T-cell (primary cell): ENCODE measurements at regions not wholly inside any gene's neighbourhood (a gene's known extent, or its start where the extent isn't known, plus 50 kb on each side); places are given as distances from the start of the nearest gene placed in this dataset.

Experiments
- ATAC-seq, 4 experiments: fragments of 200-7000 bp in 3 of 4; fragments of 150-1000 bp in 1 of 4; cut with Tn5 transposase; replicated peaks in 1 of 4; 1 replicate in 3 of 4; 2 replicates in 1 of 4; pipeline ENCODE4 v1.10.0; 2021; ENCODE audit warnings: moderate library complexity in 3 of 4, mild to moderate bottlenecking in 2 of 4, moderate number of reproducible peaks in 1 of 4
- CTCF ChIA-PET, 2 donors: fragments of 300-600 bp; sonication (Branson Sonifier 250); formaldehyde crosslinking; loops; one replicate each; lab custom pipeline; 2022; ENCODE audit warnings: antibody characterized with exemption in 2 of 2; lab: Charles Lee
- POLR2A ChIA-PET, 2 donors: fragments of 300-600 bp; sonication (Branson Sonifier 250); formaldehyde crosslinking; loops; one replicate each; lab custom pipeline; 2022; ENCODE audit warnings: antibody characterized with exemption in 2 of 2; lab: Charles Lee
- DNase-seq, 35 experiments: peaks; one replicate each; pipeline versions ENCODE4 v3.0.0 to v3.0.0-alpha.2; 2013 to 2023
- H3K27ac ChIP-seq: one replicate; pipeline ENCODE4 v1.5.1; 2013; ENCODE audit warnings: low read length
- H3K27me3 ChIP-seq, 2 experiments: replicated peaks in 1 of 2; 1 replicate in 1 of 2; 2 replicates in 1 of 2; pipeline versions ENCODE4 v1.6.1 to v1.7.0; 2013; ENCODE audit warnings: low read length in 1 of 2, mixed read lengths in 1 of 2; ENCODE audit not compliant: control insufficient read depth in 2 of 2, insufficient read depth in 2 of 2; ENCODE audit errors: extremely low read depth in 1 of 2
- H3K36me3 ChIP-seq, 2 donors: 1 replicate in 1 of 2; 2 replicates in 1 of 2; pipeline versions ENCODE4 v1.6.1 to v1.7.0; 2013; ENCODE audit warnings: low read length in 1 of 2; ENCODE audit not compliant: control insufficient read depth in 2 of 2, insufficient read depth in 1 of 2; ENCODE audit errors: extremely low read depth in 1 of 2
- H3K4me1 ChIP-seq, 2 experiments: 1 replicate in 1 of 2; 2 replicates in 1 of 2; pipeline versions ENCODE4 v1.6.1 to v1.7.0; 2013; ENCODE audit warnings: low read length in 2 of 2, mixed read lengths in 1 of 2; ENCODE audit not compliant: insufficient read depth in 2 of 2, control insufficient read depth in 1 of 2; ENCODE audit errors: extremely low read depth in 1 of 2
- H3K4me3 ChIP-seq, 2 donors: 1 replicate in 1 of 2; 2 replicates in 1 of 2; pipeline versions ENCODE4 v1.5.1 to v1.7.0; 2013; ENCODE audit warnings: mild to moderate bottlenecking in 2 of 2, low read length in 1 of 2, moderate library complexity in 1 of 2; ENCODE audit not compliant: control insufficient read depth in 1 of 2; ENCODE audit errors: extremely low read depth in 1 of 2
- H3K9me3 ChIP-seq: 2 replicates; pipeline ENCODE4 v1.7.0; 2013
- H3K27ac Mint-ChIP-seq, 2 donors: one replicate each; pipeline ENCODE4 v1.8.0; 2020 to 2021; ENCODE audit warnings: mild to moderate bottlenecking in 2 of 2, mixed read lengths in 2 of 2
- H3K27me3 Mint-ChIP-seq, 2 donors: one replicate each; pipeline ENCODE4 v1.8.0; 2021 to 2022; ENCODE audit warnings: mixed read lengths in 2 of 2
- H3K36me3 Mint-ChIP-seq: one replicate; pipeline ENCODE4 v1.8.0; 2021; ENCODE audit warnings: mixed read lengths
- H3K4me1 Mint-ChIP-seq, 3 donors: one replicate each; pipeline ENCODE4 v1.8.0; 2020 to 2022; ENCODE audit warnings: mixed read lengths in 3 of 3, mild to moderate bottlenecking in 1 of 3
- H3K4me3 Mint-ChIP-seq, 3 donors: one replicate each; pipeline ENCODE4 v1.8.0; 2020 to 2022; ENCODE audit warnings: mild to moderate bottlenecking in 3 of 3, mixed read lengths in 3 of 3, moderate library complexity in 3 of 3
- H3K9me3 Mint-ChIP-seq, 3 donors: one replicate each; pipeline ENCODE4 v1.8.0; 2020 to 2022; ENCODE audit warnings: mixed read lengths in 3 of 3
- WGBS: methylation state at CpG from one replicate; pipeline ENCODE4 v1.1.5; 2013; ENCODE audit warnings: missing lambda C conversion rate; ENCODE audit not compliant: insufficient coverage; 5-methylcytosine and 5-hydroxymethylcytosine counted together

DNA sequence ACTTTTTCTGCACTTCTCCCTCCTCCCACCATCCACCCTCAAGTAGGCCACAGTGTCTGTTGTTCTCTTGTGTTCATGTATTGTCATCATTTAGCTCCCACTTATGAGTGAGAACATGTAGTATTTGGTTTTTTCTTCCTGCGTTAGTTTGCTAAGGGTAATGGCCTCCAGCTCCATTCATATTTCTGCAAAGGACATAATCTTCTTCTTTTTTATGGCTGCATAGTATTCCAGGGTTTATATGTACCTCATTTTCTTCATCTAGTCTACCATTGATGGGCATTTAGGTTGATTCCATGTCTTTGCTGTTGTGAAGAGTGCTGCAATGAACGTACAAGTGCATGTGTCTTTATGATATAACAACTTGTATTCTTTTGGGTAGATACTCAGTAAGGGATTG lies 230.4 kb downstream of the ARL4A start:
- H3K27ac Mint-ChIP-seq: no peak overlapping the region
- Histone ChIP-seq H3K36me3 (no peaks in the 10 kb centered on the region), H3K27me3 (no peaks in the 10 kb centered on the region), H3K4me3 (no peak overlapping the region), H3K27ac (no peak overlapping the region), H3K9me3 (no peaks in the 10 kb centered on the region), H3K4me1 (no peaks in the 10 kb centered on the region)
- ChIA-PET CTCF (no interaction called here), POLR2A (no interaction called here)
- H3K36me3 Mint-ChIP-seq: peaks cover 3% of the 10 kb centered on the region
- peaks cover 0 to 5% (median 3%) of the 10 kb centered on the region in 3 donors for H3K9me3 Mint-ChIP-seq
- no peak overlapping the region for H3K4me3 Mint-ChIP-seq
- no CpG with 5 or more reads among the region's 2 CpGs for WGBS
- no peaks in the 10 kb centered on the region for H3K4me1 Mint-ChIP-seq
- H3K27me3 Mint-ChIP-seq: peaks cover 3 to 4% of the 10 kb centered on the region in 2 donors
- ATAC-seq (no peak), DNase-seq (no peak)

DNA sequence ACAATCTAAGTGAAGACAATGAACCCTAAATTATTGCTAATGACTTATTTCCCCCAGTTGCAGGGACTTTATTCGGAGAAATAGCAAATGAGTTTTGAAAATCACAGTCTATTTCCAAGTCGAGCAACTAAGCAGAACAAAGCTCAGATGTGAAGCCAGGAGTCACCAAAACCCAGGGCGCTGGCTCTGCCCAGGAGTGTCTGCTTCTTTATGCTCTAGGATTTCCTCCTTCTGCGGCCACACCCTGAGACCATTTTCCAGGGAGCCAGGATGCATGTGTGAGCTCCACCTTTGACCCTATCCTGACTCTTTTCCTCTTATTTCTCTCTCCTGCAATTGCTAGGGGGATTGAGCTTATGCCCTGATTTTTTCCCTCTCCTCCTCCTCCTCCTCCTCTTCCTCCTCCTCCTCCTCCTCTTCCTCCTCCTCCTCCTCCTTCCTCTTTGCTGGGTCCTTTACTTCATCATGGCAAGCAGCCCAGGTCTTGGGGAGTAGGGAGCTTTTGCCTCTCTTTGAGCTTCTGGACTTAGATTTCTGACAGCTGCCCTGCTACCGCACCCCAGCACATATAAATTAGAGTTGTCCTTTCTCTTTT lies 234.4 kb downstream of the ARL4A start:
- H3K4me1 ChIP-seq: no peaks in the 10 kb centered on the region
- ATAC-seq: no peak
- H3K27ac Mint-ChIP-seq: no peak overlapping the region
- H3K36me3 Mint-ChIP-seq: peaks cover 3% of the 10 kb centered on the region
- POLR2A ChIA-PET: no interaction called here
- H3K36me3 ChIP-seq: no peaks in the 10 kb centered on the region
- no peaks in the 10 kb centered on the region for H3K4me1 Mint-ChIP-seq
- WGBS: 63% methylated on average over 3 of the region's 5 CpGs
- DNase-seq: no peak
- H3K27me3 ChIP-seq: no peaks in the 10 kb centered on the region
- H3K27me3 Mint-ChIP-seq: peaks cover 4 to 5% of the 10 kb centered on the region in 2 donors
- H3K4me3 ChIP-seq: no peak overlapping the region
- CTCF ChIA-PET: interaction anchor here in 1 of 2 donors (0.6 kb wide), 1 partner anchor 404 kb away, joined by 3 read pairs; no protein-coding TSS in a partner anchor
- H3K27ac ChIP-seq: no peak overlapping the region
- H3K4me3 Mint-ChIP-seq: no peak overlapping the region
- H3K9me3 Mint-ChIP-seq: peaks cover 0 to 5% (median 3%) of the 10 kb centered on the region in 3 donors
- no peaks in the 10 kb centered on the region for H3K9me3 ChIP-seq

DNA sequence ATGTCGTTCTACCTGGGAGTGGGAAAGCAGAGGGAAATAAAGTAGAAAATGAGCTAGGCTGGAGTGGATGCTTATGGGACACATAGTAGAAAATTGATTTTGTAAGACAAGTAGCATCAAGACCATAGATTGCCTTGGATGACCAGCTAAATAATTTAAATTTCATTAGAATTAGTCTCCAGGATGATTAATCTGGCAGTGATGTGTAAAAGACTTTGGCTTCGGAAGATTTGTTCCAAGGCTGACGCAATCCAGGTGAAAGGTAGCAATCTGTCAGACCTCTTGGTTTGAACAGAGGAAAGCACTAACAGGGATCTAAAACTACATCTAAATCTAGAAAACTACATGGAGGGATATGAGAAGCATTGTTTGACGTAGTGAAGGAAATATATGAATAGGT lies 236.5 kb downstream of the ARL4A start:
- Mint-ChIP-seq H3K9me3 (no peaks in the 10 kb centered on the region), H3K4me3 (no peak overlapping the region), H3K27me3 (peaks cover 4 to 9% of the 10 kb centered on the region in 2 donors), H3K36me3 (no peaks in the 10 kb centered on the region), H3K27ac (no peak overlapping the region), H3K4me1 (no peaks in the 10 kb centered on the region)
- H3K4me3 ChIP-seq: no peak overlapping the region
- no peaks in the 10 kb centered on the region for H3K9me3 ChIP-seq
- no peaks in the 10 kb centered on the region for H3K27me3 ChIP-seq
- no peak overlapping the region for H3K27ac ChIP-seq
- WGBS: no CpG with 5 or more reads among the region's 4 CpGs
- H3K4me1 ChIP-seq: no peaks in the 10 kb centered on the region
- POLR2A ChIA-PET: interaction anchor here in 1 of 2 donors (0.8 kb wide), 1 partner anchor 58 kb away, joined by 3 read pairs; no protein-coding TSS in a partner anchor
- CTCF ChIA-PET: no interaction called here
- H3K36me3 ChIP-seq: no peaks in the 10 kb centered on the region
- no peak for ATAC-seq
- no peak for DNase-seq

DNA sequence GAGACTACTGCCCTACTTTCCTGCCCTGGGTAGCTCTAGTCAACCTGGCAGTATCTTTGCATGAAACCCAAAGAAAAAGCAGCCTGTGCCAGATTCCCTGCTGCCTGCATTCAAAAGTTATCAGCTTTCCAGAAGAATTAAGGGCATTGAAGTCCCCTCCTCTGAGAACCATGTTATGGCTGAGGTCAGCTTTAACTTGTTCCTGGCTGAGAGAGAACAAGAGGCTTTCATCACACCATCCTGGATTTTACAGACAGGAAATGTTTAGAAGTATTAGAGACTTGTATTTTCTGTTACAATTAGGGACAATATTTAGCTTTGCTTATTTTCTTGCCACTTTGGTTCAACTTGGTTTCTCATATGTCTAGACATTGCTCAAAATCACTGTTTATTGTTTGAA lies 238.8 kb downstream of the ARL4A start:
- DNase-seq: no peak
- H3K9me3 ChIP-seq: no peaks in the 10 kb centered on the region
- Mint-ChIP-seq H3K4me1 (no peaks in the 10 kb centered on the region), H3K4me3 (no peak overlapping the region), H3K36me3 (no peaks in the 10 kb centered on the region), H3K9me3 (no peaks in the 10 kb centered on the region), H3K27me3 (peaks cover 4 to 6% of the 10 kb centered on the region in 2 donors), H3K27ac (no peak overlapping the region)
- no peak overlapping the region for H3K27ac ChIP-seq
- ATAC-seq: no peak
- H3K4me3 ChIP-seq: no peak overlapping the region
- no peaks in the 10 kb centered on the region for H3K27me3 ChIP-seq
- ChIA-PET POLR2A (interaction anchor here in 1 of 2 donors (0.7 kb wide), 1 partner anchor 799 kb away, joined by 4 read pairs; no protein-coding TSS in a partner anchor), CTCF (no interaction called here)
- H3K36me3 ChIP-seq: no peaks in the 10 kb centered on the region
- H3K4me1 ChIP-seq: no peaks in the 10 kb centered on the region

DNA sequence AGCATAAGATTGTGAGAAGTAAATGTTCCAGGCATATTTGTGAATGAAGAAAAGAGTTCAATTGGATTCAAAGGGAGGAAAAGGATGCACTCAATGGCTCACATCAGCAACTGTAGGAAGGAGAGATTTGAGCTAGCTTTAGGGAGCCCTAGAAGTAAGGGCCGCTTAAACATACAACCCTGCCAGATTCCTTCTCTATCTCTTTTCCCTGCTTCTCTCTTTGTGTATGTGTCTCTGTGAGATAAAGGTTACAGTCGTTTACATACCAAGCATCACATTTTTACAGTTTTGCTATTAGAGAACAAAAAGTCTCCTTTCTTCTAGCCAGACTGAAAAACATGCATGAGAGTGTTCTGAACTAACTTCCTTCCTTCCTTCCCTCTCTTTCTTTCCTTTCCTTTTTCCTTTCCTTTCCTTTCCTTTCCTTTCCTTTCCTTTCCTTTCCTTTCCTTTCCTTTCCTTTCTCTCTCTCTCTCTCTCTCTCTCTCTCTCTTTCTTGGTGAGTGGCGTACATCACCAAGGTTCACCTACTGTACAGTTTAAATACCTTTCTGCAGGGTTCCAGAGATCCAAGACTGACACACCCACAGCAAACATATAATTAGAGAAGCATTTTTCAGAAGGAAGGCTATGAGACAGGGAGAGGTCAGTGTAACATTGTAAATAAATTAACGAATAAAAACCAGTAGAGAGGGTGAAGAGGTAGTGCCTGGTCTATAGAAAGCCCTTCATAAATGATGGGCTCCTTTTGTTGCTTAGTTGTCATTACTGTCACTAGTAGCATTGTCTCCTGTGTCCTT lies 240.4 kb downstream of the ARL4A start:
- no peaks in the 10 kb centered on the region for H3K36me3 ChIP-seq
- ATAC-seq (no peak), DNase-seq (no peak)
- H3K9me3 ChIP-seq: no peaks in the 10 kb centered on the region
- Mint-ChIP-seq H3K4me3 (no peak overlapping the region), H3K4me1 (no peaks in the 10 kb centered on the region), H3K27ac (no peak overlapping the region), H3K36me3 (no peaks in the 10 kb centered on the region), H3K27me3 (peaks cover 4 to 6% of the 10 kb centered on the region in 2 donors), H3K9me3 (no peaks in the 10 kb centered on the region)
- no peaks in the 10 kb centered on the region for H3K27me3 ChIP-seq
- WGBS: no CpG with 5 or more reads among the region's 4 CpGs
- CTCF ChIA-PET: no interaction called here
- no peaks in the 10 kb centered on the region for H3K4me1 ChIP-seq
- no peak overlapping the region for H3K4me3 ChIP-seq
- no peak overlapping the region for H3K27ac ChIP-seq
- POLR2A ChIA-PET: no interaction called here

DNA sequence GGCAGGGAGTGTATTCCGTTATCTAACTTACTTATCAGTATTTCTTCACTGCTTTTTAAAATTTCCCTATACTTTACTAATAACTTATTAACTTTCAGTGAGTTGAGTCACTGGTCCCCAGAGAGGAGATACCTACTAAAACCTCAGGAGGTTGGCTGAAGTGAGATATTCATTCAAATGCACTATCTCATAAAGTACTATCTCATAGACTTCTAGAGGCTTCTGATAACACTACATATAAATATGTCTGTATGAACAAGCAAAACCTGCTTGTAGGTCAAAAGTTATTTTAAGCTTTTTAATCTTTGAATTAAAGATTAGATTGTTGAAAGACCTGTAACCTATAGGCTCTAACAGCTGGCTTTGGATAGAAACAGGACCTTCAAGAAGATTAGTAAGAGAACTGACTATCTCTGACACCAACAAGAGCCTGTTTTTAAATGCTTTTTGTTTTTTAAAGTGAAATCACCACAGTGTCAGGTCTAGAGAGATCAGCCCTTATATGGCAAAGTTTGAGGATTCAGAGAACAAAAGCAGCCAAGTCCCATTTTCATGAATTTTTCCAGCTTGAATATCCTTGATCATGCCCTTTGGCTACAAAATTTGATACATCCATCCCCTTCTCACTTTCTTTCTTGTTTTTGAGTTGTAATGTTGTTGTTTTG lies 242.2 kb downstream of the ARL4A start:
- ATAC-seq: no peak
- Mint-ChIP-seq H3K36me3 (no peaks in the 10 kb centered on the region), H3K4me3 (no peak overlapping the region), H3K4me1 (no peaks in the 10 kb centered on the region), H3K9me3 (no peaks in the 10 kb centered on the region), H3K27me3 (peaks cover 2 to 6% of the 10 kb centered on the region in 2 donors), H3K27ac (no peak overlapping the region)
- Histone ChIP-seq H3K27ac (no peak overlapping the region), H3K4me1 (no peaks in the 10 kb centered on the region), H3K9me3 (no peaks in the 10 kb centered on the region), H3K27me3 (no peaks in the 10 kb centered on the region), H3K36me3 (no peaks in the 10 kb centered on the region), H3K4me3 (no peak overlapping the region)
- no CpG with 5 or more reads among the region's 1 CpG for WGBS
- ChIA-PET POLR2A (no interaction called here), CTCF (no interaction called here)
- no peak for DNase-seq
